DOHH2 (cell line): ENCODE measurements at regions not wholly inside any gene's neighbourhood (a gene's known extent, or its start where the extent isn't known, plus 50 kb on each side); places are given as distances from the start of the nearest gene placed in this dataset.

Experiments
- EZH2phosphoT487 ChIP-seq: fragments of 200-600 bp; sonication (generic); IDR thresholded peaks from 2 replicates; pipeline ENCODE4 v1.6.1; 2017; ENCODE audit warnings: borderline replicate concordance, mild to moderate bottlenecking, antibody characterized with exemption, low read length, moderate library complexity, mixed read lengths
- TF ChIP-seq, protein P1 (sequence below): fragments of 200-600 bp; sonication (generic); IDR thresholded peaks from one replicate; pipeline ENCODE4 v1.5.1; 2014; ENCODE audit warnings: antibody characterized with exemption, mild to moderate bottlenecking, low read depth, low read length; ENCODE audit not compliant: poor library complexity, severe bottlenecking

- TF ChIP-seq, protein P1, sequence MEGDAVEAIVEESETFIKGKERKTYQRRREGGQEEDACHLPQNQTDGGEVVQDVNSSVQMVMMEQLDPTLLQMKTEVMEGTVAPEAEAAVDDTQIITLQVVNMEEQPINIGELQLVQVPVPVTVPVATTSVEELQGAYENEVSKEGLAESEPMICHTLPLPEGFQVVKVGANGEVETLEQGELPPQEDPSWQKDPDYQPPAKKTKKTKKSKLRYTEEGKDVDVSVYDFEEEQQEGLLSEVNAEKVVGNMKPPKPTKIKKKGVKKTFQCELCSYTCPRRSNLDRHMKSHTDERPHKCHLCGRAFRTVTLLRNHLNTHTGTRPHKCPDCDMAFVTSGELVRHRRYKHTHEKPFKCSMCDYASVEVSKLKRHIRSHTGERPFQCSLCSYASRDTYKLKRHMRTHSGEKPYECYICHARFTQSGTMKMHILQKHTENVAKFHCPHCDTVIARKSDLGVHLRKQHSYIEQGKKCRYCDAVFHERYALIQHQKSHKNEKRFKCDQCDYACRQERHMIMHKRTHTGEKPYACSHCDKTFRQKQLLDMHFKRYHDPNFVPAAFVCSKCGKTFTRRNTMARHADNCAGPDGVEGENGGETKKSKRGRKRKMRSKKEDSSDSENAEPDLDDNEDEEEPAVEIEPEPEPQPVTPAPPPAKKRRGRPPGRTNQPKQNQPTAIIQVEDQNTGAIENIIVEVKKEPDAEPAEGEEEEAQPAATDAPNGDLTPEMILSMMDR: no peak
- TF ChIP-seq EZH2phosphoT487: no peak
Measured at GRCh38 chr6:137968901-137969300, 101.8 kb downstream of the TNFAIP3 start.
